GM12873 (cell line): ENCODE measurements at regions not wholly inside any gene's neighbourhood (a gene's known extent, or its start where the extent isn't known, plus 50 kb on each side); places are given as distances from the start of the nearest gene placed in this dataset.

Experiments used
- TF ChIP-seq, protein P1 (sequence below): IDR thresholded peaks from 2 replicates; pipeline ENCODE4 v1.5.1; 2012; ENCODE audit warnings: low read depth, mild to moderate bottlenecking, moderate library complexity, low read length, control low read depth; ENCODE audit not compliant: insufficient read depth; ENCODE audit errors: missing control alignments

DNA sequence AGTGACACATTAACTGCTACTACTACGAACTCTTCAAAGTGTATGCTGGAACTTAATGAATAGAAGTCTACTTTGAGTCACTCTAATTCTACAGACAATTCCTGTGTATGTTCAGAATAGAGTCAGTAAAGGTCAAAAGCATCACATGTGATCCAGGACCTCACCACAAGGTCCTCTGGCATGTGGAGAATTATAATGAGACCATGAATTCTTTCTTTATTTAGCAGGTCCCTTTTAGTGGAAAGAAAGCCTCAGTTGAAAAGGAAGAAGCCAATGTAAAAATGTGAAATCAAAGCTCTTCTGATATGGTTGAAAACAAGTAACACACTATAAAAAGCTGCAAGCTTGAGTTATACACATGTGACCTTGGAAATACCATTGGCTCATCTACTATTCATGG is 1612.1 kb upstream of the GOT2 start:
- TF ChIP-seq, protein P1, sequence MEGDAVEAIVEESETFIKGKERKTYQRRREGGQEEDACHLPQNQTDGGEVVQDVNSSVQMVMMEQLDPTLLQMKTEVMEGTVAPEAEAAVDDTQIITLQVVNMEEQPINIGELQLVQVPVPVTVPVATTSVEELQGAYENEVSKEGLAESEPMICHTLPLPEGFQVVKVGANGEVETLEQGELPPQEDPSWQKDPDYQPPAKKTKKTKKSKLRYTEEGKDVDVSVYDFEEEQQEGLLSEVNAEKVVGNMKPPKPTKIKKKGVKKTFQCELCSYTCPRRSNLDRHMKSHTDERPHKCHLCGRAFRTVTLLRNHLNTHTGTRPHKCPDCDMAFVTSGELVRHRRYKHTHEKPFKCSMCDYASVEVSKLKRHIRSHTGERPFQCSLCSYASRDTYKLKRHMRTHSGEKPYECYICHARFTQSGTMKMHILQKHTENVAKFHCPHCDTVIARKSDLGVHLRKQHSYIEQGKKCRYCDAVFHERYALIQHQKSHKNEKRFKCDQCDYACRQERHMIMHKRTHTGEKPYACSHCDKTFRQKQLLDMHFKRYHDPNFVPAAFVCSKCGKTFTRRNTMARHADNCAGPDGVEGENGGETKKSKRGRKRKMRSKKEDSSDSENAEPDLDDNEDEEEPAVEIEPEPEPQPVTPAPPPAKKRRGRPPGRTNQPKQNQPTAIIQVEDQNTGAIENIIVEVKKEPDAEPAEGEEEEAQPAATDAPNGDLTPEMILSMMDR = no peak

DNA sequence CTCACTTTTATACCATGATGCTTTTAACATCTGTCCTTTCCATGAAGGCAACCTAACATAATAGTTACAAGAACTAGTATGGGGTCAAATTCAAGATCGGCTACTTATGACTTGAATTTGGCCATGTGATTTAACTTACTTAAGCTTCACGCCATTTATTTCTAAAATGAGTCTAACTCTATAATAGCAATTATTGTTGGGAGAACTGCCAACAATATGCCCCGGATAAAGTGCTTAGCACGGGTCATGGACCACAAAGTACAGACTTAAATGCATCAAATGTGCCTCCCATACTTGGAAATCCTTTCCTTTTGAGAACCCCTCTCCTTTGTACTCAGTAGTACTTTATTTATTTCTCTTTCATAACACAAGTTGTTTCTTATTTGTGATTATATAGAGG is 1603.6 kb upstream of the GOT2 start:
- TF ChIP-seq, protein P1 = no peak

DNA sequence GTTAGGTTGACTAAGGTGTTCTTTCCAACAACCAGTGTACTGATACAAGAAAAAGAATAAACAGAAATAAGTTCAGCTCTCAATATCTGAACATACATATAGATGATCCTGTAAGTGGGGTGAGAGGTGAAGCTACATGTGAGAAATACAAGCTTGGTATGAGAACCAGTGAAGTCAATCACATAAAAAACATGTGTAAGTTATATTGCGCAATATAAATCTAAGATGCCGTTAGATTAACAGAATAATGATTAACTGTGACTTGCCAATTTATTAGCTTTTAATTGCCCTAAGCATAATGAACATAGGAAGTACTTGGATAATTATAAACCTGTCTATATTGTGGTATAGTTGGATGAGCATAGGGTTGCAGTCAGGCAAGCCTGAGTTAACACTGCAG is 1597.1 kb upstream of the GOT2 start:
- TF ChIP-seq, protein P1 = no peak

DNA sequence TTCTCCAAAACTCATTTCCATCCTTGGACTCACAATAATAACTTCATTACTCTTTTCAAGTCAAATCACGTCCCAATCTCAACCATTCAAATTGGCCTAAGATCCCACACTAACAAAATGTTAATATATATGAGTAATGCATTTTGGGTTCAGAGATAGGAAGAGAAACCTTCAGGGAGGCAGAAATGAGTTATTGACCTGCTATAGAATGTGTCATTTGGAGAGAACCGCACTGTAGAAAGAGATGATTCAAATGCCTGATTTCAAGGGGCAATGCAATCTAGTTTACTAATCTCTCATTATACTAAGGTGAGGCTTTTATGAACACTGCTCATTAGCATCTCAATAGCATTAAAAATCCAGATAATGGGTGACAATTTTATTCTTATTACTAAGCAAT is 1595.0 kb upstream of the GOT2 start:
- TF ChIP-seq, protein P1 = no peak

DNA sequence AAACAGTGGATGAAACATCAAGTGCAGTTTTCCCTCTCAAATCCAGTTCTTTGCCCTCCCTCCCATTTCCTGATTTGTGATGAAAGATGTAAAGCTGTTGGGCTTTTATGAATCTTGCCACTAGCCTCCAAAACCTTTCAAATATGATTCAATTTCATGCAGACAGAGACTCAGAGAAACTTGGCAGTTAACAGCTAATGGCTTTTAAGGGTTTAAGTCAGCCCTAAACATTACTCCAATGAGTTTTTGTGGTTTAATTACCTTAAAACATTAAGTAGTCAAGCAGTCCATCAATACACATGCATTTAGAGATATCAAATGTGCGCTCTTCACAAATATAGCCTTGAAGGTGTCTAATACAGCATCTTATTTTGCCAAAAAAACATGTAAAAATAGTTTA is 1594.0 kb upstream of the GOT2 start:
- TF ChIP-seq, protein P1 = no peak

DNA sequence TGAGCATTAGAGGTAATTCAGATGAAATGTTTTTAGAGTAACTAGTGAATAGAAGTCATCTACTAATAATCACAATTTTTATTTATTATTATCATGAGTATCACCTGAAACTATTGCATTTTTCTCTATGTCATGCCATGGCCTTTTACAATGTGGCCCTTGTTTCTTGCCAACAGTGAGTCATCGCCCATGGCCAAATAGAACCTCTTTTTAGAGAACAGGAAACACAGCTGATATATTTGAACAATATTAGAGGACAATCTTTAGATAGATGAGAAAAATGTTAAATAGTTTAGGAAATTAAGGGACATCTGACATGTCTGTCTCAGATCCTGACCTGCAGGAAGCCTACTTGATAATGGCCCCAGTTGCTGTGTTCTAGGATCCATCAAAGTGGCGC is 1584.4 kb upstream of the GOT2 start:
- TF ChIP-seq, protein P1 = no peak

DNA sequence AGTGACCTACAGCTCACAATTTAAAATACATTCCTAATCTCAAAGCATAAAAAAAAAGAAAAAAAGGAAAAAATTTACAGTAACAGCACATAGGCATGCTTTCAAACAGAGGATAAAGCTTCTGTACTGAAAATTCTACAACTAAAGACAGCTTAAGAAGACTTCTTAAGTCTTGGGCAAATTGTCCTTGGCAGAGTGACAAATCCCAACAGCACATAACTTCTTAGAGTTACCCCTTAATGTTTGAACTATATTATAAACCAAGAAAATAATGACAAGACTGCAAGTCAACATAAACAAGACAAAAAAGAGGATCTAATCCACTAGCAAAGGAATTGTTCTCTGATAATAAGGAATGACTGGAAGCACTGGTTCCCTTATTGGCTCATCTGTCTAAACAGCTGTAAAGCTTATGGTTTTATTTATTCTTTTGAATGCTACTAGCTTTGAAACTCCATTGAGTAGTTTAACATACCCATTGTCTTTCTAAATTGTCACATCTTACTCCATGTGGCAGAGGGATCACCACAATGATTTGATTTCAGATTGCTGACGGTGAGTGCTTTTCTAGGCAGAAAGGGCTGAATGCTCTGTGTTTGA is 1576.8 kb upstream of the GOT2 start:
- TF ChIP-seq, protein P1 = no peak
